ENCODE measurements at regions not wholly inside any gene's neighbourhood (a gene's known extent, or its start where the extent isn't known, plus 50 kb on each side); places are given as distances from the start of the nearest gene placed in this dataset.

DNA sequence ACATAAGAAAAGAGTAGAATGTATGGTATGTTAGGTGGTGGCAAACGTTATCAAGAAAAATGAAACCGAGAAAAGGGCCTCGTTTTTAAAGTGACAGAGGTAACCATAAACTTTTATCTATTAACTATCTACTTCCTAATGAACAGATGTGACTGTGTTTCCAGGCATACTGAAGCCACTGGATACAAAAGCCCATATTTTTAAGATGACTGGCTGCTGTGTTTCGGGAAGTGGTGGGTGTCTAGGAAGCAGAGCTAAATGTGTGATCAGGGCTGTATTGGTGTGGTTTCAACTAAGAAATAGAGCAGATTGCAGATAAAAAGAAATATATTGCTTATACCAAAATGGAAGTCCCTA, 71.8 kb downstream of the CHRM3 start:
- TF ChIP-seq, protein P1, sequence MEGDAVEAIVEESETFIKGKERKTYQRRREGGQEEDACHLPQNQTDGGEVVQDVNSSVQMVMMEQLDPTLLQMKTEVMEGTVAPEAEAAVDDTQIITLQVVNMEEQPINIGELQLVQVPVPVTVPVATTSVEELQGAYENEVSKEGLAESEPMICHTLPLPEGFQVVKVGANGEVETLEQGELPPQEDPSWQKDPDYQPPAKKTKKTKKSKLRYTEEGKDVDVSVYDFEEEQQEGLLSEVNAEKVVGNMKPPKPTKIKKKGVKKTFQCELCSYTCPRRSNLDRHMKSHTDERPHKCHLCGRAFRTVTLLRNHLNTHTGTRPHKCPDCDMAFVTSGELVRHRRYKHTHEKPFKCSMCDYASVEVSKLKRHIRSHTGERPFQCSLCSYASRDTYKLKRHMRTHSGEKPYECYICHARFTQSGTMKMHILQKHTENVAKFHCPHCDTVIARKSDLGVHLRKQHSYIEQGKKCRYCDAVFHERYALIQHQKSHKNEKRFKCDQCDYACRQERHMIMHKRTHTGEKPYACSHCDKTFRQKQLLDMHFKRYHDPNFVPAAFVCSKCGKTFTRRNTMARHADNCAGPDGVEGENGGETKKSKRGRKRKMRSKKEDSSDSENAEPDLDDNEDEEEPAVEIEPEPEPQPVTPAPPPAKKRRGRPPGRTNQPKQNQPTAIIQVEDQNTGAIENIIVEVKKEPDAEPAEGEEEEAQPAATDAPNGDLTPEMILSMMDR (IDR thresholded peaks at IDR 0.05; ENCODE audit: unreplicated experiment), result no peak
- no peak for DNase-seq
- Mint-ChIP-seq H3K4me1 (ENCODE audit: low read depth, unreplicated experiment) (peaks cover 8% of the 10 kb centered on the region), H3K9me3 (ENCODE audit: low read depth, unreplicated experiment) (peaks cover 4% of the 10 kb centered on the region), H3K27me3 (ENCODE audit: unreplicated experiment) (no peaks in the 10 kb centered on the region), H3K4me3 (ENCODE audit: low read depth, unreplicated experiment) (peak overlapping the region; percentile 51), H3K36me3 (ENCODE audit: insufficient read depth, unreplicated experiment) (no peaks in the 10 kb centered on the region), H3K27ac (ENCODE audit: unreplicated experiment) (peak overlapping the region; percentile 20)
- intact Hi-C loops (cut with micrococcal nuclease; ENCODE audit: unreplicated experiment), result no loop called here
- CTCF ChIA-PET, result no interaction called here
- no TSS peak for BruUV-seq (replicated peaks)

DNA sequence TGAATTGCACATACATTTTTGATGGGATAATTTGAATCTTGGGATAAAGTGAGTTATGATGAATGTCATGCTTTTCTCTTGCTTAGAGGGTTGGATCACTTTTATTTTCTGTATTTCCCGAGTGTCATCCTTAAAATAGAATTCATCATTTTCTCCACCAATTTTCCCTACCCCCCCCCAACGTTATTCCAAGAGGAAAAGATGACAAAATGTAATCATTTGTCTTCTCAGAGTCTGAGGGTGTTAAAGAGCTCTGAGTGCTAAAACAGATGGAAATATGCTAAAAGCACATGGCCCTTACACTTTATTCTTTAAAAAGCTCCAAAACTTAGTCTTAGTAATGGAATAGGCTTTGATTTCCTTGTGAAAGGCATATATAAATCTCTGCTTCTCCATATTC, 81.4 kb downstream of the CHRM3 start:
- TF ChIP-seq, protein P1 (IDR thresholded peaks at IDR 0.05; ENCODE audit: unreplicated experiment), result no peak
- no peak overlapping the region for H3K4me3 Mint-ChIP-seq (ENCODE audit: low read depth, unreplicated experiment)
- no peaks in the 10 kb centered on the region for H3K36me3 Mint-ChIP-seq (ENCODE audit: insufficient read depth, unreplicated experiment)
- H3K27me3 Mint-ChIP-seq (ENCODE audit: unreplicated experiment), result no peaks in the 10 kb centered on the region
- H3K27ac Mint-ChIP-seq (ENCODE audit: unreplicated experiment), result no peak overlapping the region
- intact Hi-C loops (cut with micrococcal nuclease; ENCODE audit: unreplicated experiment), result no loop called here
- peaks cover 3% of the 10 kb centered on the region for H3K9me3 Mint-ChIP-seq (ENCODE audit: low read depth, unreplicated experiment)
- BruUV-seq (replicated peaks), result no TSS peak
- H3K4me1 Mint-ChIP-seq (ENCODE audit: low read depth, unreplicated experiment), result no peaks in the 10 kb centered on the region
- DNase-seq, result no peak
- CTCF ChIA-PET, result interaction anchor here (0.6 to 0.8 kb wide), 2 partner anchors 529 to 1484 kb away, joined by 5 to 11 read pairs; no protein-coding TSS in a partner anchor

DNA sequence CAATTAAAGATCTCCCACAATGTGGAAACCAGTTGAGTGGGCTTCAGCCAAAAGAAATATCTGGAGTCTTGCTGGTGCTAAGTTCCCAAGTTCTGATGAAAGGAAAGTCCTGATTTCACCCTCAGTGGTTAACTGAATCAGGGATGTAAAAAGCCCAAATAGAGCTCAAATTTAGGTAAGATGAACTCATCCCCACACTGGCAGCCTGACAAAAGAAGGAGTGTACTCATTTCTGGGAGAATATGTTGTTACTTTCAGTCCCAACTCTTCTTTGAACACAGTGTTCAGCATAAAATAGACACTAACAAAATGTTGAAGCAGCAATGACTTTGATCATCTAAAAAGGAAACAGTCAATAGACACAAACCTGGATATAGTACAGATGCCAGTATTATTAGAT, 91.7 kb downstream of the CHRM3 start:
- no peaks in the 10 kb centered on the region for H3K27me3 Mint-ChIP-seq (ENCODE audit: unreplicated experiment)
- peaks cover 15% of the 10 kb centered on the region for H3K4me1 Mint-ChIP-seq (ENCODE audit: low read depth, unreplicated experiment)
- no peak overlapping the region for H3K4me3 Mint-ChIP-seq (ENCODE audit: low read depth, unreplicated experiment)
- peaks cover 15% of the 10 kb centered on the region for H3K9me3 Mint-ChIP-seq (ENCODE audit: low read depth, unreplicated experiment)
- DNase-seq, result no peak
- intact Hi-C loops (cut with micrococcal nuclease; ENCODE audit: unreplicated experiment), result no loop called here
- TF ChIP-seq, protein P1 (IDR thresholded peaks at IDR 0.05; ENCODE audit: unreplicated experiment), result no peak
- no peaks in the 10 kb centered on the region for H3K36me3 Mint-ChIP-seq (ENCODE audit: insufficient read depth, unreplicated experiment)
- CTCF ChIA-PET, result no interaction called here
- no TSS peak for BruUV-seq (replicated peaks)
- H3K27ac Mint-ChIP-seq (ENCODE audit: unreplicated experiment), result no peak overlapping the region

DNA sequence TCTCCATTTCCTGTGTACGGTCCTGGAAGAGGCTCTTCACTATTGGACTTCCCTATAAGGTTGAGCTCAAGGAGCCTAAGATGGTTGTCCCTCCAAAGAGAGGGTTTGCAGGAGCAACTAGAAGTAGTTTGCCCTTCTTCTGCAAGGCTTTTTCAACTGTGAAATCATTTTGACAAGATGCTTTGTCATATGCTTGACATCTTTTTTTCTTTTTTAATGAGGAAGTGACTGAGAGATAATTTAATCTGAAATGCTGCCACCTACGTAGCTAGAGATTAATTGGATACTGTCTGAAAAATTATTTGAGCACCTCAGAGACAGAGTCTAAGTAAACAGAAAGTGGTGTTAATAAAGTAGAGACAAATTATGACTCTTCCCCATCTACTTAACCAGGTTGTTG, 97.0 kb downstream of the CHRM3 start:
- Mint-ChIP-seq H3K27ac (ENCODE audit: unreplicated experiment) (no peak overlapping the region), H3K27me3 (ENCODE audit: unreplicated experiment) (no peaks in the 10 kb centered on the region), H3K4me1 (ENCODE audit: low read depth, unreplicated experiment) (peaks cover 18% of the 10 kb centered on the region), H3K4me3 (ENCODE audit: low read depth, unreplicated experiment) (no peak overlapping the region), H3K9me3 (ENCODE audit: low read depth, unreplicated experiment) (peaks cover 8% of the 10 kb centered on the region), H3K36me3 (ENCODE audit: insufficient read depth, unreplicated experiment) (no peaks in the 10 kb centered on the region)
- intact Hi-C loops (cut with micrococcal nuclease; ENCODE audit: unreplicated experiment), result no loop called here
- no TSS peak for BruUV-seq (replicated peaks)
- no peak for DNase-seq
- CTCF ChIA-PET, result no interaction called here
- TF ChIP-seq, protein P1 (IDR thresholded peaks at IDR 0.05; ENCODE audit: unreplicated experiment), result no peak
